GM20000 (cell line): ENCODE measurements at regions not wholly inside any gene's neighbourhood (a gene's known extent, or its start where the extent isn't known, plus 50 kb on each side); places are given as distances from the start of the nearest gene placed in this dataset.

ENCODE experiments used
- DNase-seq: peaks from one replicate; pipeline ENCODE4 v3.0.0; 2012; ENCODE audit warnings: low spot score
- CTCF ChIP-seq: IDR thresholded peaks from 2 replicates; pipeline ENCODE4 v1.5.1; 2012; ENCODE audit warnings: mild to moderate bottlenecking, control low read depth; ENCODE audit errors: extremely low read depth, missing control alignments

GRCh38 chr3:111318289-111318688 is 223.7 kb upstream of the CD96 start:
- no peak for DNase-seq
- no peak for TF ChIP-seq CTCF

GRCh38 chr3:111319598-111319997 is 222.4 kb upstream of the CD96 start:
- no peak for TF ChIP-seq CTCF
- DNase-seq, result no peak

GRCh38 chr3:111321786-111322185 is 220.2 kb upstream of the CD96 start:
- TF ChIP-seq CTCF, result no peak
- DNase-seq, result no peak

GRCh38 chr3:111323019-111323418 is 219.0 kb upstream of the CD96 start:
- TF ChIP-seq CTCF, result no peak
- no peak for DNase-seq

- TF ChIP-seq CTCF, result no peak
- no peak for DNase-seq
Observed at GRCh38 chr3:111324151-111324550, 217.8 kb upstream of the CD96 start.

GRCh38 chr3:111324645-111325044 is 217.4 kb upstream of the CD96 start:
- no peak for DNase-seq

GRCh38 chr3:111325160-111325718 is 216.8 kb upstream of the CD96 start:
- no peak for TF ChIP-seq CTCF
- DNase-seq, result no peak

More at GRCh38 chr3:111324645-111325044, 217.4 kb upstream of the CD96 start:
- TF ChIP-seq CTCF, result no peak
